Testis (tissue), 2 donors: ENCODE measurements at regions not wholly inside any gene's neighbourhood (a gene's known extent, or its start where the extent isn't known, plus 50 kb on each side); places are given as distances from the start of the nearest gene placed in this dataset.

Experiments
- POLR2A ChIP-seq: fragments of 450-650 bp; IDR thresholded peaks from one replicate; pipeline ENCODE4 v1.6.1; 2017; ENCODE audit warnings: antibody characterized with exemption, mild to moderate bottlenecking, moderate library complexity
- TF ChIP-seq, protein P1 (sequence below), 3 experiments: fragments of 450-650 bp in 2 of 3; fragments of 200-600 bp in 1 of 3; sonication (generic) in 1 of 3; IDR thresholded peaks; one replicate each; pipeline ENCODE4 v1.5.1; 2016 to 2019; ENCODE audit warnings: antibody characterized with exemption in 3 of 3, mild to moderate bottlenecking in 2 of 3, moderate library complexity in 1 of 3

GRCh38 chr6:23532227-23532626 lies 593.8 kb upstream of the NRSN1 start:
- TF ChIP-seq, protein P1, sequence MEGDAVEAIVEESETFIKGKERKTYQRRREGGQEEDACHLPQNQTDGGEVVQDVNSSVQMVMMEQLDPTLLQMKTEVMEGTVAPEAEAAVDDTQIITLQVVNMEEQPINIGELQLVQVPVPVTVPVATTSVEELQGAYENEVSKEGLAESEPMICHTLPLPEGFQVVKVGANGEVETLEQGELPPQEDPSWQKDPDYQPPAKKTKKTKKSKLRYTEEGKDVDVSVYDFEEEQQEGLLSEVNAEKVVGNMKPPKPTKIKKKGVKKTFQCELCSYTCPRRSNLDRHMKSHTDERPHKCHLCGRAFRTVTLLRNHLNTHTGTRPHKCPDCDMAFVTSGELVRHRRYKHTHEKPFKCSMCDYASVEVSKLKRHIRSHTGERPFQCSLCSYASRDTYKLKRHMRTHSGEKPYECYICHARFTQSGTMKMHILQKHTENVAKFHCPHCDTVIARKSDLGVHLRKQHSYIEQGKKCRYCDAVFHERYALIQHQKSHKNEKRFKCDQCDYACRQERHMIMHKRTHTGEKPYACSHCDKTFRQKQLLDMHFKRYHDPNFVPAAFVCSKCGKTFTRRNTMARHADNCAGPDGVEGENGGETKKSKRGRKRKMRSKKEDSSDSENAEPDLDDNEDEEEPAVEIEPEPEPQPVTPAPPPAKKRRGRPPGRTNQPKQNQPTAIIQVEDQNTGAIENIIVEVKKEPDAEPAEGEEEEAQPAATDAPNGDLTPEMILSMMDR (IDR thresholded peaks at IDR 0.05) = no peak
- no peak for TF ChIP-seq POLR2A
